DMS 273 (cell line): ENCODE measurements at regions not wholly inside any gene's neighbourhood (a gene's known extent, or its start where the extent isn't known, plus 50 kb on each side); places are given as distances from the start of the nearest gene placed in this dataset.

Experiments used
- DNase-seq: peaks from one replicate; lab custom pipeline; 2025; ENCODE audit not compliant: unreplicated experiment; lab: John Stamatoyannopoulos, UW

- no peak for DNase-seq
Observed at GRCh38 chr11:122285070-122285988, 169.3 kb upstream of the BLID start.

- DNase-seq = no peak
Observed at GRCh38 chr11:122280870-122281269, 164.9 kb upstream of the BLID start.

GRCh38 chr11:122279194-122279593 is 163.2 kb upstream of the BLID start:
- DNase-seq = no peak

DNA sequence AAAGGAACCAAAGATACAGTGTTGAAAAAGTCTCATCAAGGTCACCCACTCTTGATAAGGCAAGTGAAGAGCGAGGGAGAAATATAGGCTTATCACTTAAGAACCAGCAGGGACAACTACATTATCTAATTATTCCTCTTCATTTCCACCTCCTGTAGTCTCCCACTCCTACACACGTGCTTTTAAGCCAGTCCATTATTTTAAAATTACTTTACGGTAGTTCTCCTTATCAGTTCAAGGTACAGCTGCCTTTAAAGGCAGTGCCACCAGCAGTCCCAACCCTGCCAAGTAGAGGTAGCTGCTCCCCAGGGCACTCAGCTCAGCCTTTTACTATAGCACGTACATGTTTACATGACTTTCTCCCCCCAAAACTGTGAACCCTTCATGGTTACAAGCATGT is 161.5 kb upstream of the BLID start:
- DNase-seq = no peak

GRCh38 chr11:122276221-122276620 is 160.2 kb upstream of the BLID start:
- DNase-seq = no peak

DNA sequence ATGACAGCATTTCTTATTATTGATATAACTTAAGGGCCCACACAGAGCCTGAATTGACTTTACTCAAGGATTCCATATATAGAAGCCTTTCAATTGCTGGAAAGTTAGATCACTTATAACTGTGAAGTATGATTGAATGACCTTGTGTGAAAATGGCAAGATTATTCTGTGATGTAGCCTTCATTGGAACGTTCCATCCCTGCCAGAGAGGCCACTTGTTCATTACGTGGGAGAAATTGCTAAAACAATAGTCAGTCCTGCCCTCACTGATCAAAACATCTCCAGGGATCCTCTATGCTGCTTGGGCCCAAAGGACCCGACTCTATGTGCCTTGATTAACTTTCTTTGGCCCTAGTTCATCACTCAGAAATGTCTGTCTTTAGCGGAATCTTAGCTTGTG is 159.5 kb upstream of the BLID start:
- no peak for DNase-seq

DNA sequence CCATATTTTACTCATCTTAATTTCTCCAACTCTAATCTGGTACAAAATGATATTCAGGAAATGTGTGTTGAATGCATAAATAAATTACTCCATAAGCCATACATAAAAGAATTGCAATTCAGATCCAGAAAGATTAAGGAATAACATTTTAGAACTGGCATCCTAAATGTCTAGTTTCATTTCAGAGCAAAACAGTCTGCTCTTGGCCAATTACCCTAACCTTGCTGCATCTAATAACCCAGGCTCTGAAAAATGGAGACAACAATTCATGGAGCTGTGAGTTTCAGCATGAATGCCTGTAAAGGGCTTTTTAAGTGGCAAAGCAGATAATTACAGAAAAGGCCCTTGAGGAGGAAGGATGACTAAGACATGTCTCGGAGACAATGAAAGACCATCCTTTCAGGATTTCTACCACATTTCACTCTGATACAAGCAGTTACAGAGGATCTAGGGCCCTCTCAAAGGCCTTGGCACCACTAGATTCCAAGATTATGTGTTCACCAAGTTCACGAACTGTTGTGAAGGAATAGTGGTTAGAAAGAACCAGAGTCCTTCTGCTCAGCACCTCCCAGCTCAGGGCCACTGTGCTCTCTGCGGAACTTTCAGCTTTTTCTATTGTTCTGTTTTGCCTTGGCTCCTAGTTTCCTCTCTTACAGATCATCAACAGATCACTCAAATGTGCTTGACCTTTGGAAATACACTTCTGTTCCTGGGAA is 157.6 kb upstream of the BLID start:
- no peak for DNase-seq

DNA sequence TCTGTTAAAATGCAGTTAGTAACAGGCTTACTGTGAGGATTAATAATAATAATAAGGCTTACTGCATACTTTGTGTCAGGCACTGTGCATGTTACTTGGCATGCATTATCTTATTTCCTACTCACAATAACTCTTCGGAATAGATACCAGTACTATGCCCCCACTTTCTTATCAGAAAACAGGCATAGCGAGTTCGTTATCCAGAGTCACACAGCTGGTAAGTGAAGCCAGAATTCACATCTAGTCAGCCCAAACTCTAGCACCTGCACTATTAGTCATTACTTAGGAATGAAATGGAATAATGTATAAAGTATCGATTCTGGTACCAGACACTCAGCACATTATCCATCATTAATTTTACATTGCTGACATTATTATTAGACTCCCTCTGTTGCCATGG is 155.7 kb upstream of the BLID start:
- no peak for DNase-seq

- peak; percentile 24 for DNase-seq
Observed at GRCh38 chr11:122271137-122271536, 155.1 kb upstream of the BLID start.

- no peak for DNase-seq
Observed at GRCh38 chr11:122270535-122270934, 154.5 kb upstream of the BLID start.

GRCh38 chr11:122269824-122270223 is 153.8 kb upstream of the BLID start:
- DNase-seq = no peak

DNA sequence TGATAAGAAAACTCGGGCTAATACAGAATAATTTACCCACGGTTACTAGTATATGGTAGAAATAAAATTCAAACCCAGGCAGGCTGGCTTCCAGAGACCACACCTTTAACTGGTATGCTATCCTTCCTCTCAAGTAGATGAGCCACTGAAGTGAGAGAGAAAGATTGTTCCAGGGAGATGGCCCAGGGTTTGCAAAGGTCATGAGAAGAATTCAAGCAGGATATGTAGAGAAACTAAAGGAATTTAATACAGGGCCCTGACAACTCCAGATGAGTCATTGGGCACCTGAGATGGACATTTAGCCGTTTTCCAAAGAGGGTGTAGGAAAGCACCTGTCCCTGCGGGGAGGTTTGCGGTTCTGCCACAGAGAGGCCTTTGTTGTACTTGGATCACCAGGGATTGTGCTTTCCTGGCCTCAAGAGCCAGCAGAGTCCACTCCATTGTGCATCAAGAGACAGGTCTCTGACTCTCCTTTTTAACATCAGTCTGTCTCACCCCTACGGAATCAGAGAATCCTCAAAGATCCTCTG is 152.7 kb upstream of the BLID start:
- no peak for DNase-seq

GRCh38 chr11:122267602-122268001 is 151.6 kb upstream of the BLID start:
- no peak for DNase-seq

GRCh38 chr11:122265981-122266380 is 150.0 kb upstream of the BLID start:
- no peak for DNase-seq

DNA sequence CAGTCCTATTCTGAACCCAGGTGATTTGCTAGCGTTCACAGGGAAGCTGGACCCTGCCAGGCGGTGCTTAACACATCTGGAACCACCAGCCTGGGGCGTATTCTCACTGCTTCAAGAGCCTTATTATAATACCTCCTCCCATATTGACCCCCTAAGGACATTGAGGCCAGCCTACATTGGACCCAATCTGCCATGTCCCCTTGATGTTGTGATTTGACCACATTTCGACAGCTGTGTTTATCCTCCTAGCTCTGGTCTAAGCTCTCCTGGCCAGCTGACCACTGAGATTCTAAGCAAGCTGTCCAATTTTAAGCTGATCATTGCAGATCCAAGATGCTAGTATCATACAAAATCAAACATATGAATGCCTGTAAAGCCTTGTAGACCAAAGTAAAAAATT is 148.1 kb upstream of the BLID start:
- no peak for DNase-seq

DNA sequence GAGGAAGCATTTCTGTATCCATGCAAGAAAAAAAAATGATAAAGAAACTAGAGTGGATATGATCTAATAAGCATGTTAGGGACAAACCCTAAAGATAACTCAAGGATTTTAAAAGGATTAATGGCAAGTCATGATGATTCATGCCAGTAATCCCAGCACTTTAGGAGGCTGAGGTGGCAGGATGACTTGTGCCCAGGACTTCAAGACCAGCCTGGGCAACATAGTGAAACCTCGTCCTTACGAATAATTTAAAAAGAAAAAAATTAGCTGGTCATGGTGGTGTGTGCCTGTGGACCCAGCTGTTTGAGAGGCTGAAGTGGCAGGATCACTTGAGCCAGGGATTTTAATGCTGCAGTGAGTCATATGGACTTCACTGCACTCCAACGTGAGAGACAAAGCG is 145.5 kb upstream of the BLID start:
- no peak for DNase-seq

DNA sequence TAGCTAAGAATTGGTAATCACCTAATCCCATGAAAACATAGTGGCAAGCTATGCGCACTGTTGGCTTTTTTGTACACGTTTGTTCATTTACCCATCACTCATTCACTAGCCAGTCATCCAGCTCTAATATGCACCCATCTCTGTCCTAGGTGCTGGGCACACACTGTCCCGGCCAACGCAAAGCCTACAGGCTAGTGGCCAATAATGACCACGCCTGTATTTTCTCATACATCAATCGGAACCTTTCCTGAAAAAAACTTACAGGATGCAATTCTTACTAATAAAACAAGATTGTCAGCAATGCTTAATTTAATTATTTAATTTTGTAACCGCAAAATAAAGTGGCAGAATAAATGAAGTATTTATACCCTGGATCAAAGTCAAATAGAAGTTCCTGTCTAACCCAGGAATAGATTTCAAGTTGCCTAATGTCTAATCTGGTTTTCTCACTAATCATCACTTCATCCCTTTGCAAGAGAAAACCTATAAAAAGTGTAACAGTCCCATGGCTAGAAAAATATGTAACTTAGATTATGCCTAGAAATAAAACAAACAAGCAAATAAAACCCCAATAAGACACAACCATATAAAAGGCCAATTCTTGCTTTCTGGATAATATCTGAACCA is 143.3 kb upstream of the BLID start:
- no peak for DNase-seq

- DNase-seq = no peak
Observed at GRCh38 chr11:122258446-122259194, 142.6 kb upstream of the BLID start.

DNA sequence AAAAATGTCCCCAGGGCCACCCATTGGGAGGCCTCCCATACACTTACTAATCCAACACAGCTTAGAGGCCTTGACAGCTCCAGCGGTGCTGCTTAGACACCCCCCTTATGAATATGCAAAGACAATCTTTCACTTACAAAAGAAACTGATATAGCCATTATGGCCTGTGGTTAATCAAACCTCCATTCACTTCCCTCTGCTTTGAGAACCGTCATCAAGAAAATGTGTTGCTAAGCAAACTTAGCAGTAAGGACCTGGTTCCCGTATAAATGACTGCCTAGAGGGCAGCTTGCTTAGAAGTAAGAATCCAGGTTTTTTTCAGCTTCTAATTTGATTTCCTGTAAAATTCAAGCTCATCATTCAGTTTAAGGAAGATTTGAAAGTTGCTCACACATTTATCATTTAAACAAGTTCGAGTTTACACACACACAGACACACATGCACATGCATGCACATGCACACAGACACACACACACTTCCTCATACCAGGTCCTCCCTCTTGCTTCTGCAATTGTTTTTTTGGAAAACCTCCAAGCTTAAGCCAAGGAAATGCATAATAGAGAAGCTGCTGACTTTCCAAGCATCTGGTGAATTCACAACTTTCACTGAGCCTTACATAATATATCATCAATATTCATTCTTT is 137.7 kb upstream of the BLID start:
- DNase-seq = peak; percentile 69

GRCh38 chr11:122248939-122249338 is 132.9 kb upstream of the BLID start:
- DNase-seq = no peak
